Suprapubic skin (tissue), 4 donors: ENCODE measurements at regions not wholly inside any gene's neighbourhood (a gene's known extent, or its start where the extent isn't known, plus 50 kb on each side); places are given as distances from the start of the nearest gene placed in this dataset.

Source experiments
- EP300 ChIP-seq: sonication (generic); formaldehyde crosslinking; IDR thresholded peaks from one replicate; pipeline ENCODE4 v1.6.1; 2017; ENCODE audit warnings: antibody characterized with exemption
- POLR2A ChIP-seq, 2 donors: fragments of 450-650 bp; IDR thresholded peaks; one replicate each; pipeline ENCODE4 v1.6.1; 2017; ENCODE audit warnings: antibody characterized with exemption in 2 of 2, mild to moderate bottlenecking in 2 of 2, moderate library complexity in 2 of 2
- POLR2AphosphoS5 ChIP-seq, 3 donors: sonication (generic); formaldehyde crosslinking; IDR thresholded peaks; one replicate each; pipeline ENCODE4 v1.6.1; 2017; ENCODE audit warnings: antibody characterized with exemption in 3 of 3
- TF ChIP-seq, protein P1 (sequence below), 2 donors: fragments of 200-600 bp in 1 of 2; fragments of 450-650 bp in 1 of 2; sonication (generic) in 1 of 2; IDR thresholded peaks; one replicate each; pipeline ENCODE4 v1.5.1; 2016 to 2019; ENCODE audit warnings: antibody characterized with exemption in 2 of 2, mild to moderate bottlenecking in 1 of 2, moderate library complexity in 1 of 2

DNA sequence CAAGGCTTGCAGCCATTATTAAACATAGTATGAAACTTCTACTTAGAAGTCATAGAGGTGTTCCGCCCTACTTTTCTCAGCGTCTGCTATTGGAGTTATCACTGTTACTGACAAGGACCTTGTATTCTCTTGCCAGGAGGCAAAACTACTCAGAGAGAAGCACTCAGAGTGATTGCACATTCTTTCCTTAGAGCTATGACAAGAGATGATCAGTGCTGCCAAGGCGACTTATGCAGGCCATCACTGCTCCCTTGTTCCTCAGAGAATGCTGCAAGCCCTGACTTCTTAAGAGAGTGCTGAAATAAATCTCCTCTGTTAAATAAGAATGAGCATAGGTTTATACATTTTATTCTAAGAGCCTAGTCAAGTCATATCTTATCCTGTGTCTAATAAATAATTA, 534.6 kb upstream of the PHF14 start:
- TF ChIP-seq POLR2A (IDR thresholded peaks at IDR 0.05) = no peak
- TF ChIP-seq, protein P1, sequence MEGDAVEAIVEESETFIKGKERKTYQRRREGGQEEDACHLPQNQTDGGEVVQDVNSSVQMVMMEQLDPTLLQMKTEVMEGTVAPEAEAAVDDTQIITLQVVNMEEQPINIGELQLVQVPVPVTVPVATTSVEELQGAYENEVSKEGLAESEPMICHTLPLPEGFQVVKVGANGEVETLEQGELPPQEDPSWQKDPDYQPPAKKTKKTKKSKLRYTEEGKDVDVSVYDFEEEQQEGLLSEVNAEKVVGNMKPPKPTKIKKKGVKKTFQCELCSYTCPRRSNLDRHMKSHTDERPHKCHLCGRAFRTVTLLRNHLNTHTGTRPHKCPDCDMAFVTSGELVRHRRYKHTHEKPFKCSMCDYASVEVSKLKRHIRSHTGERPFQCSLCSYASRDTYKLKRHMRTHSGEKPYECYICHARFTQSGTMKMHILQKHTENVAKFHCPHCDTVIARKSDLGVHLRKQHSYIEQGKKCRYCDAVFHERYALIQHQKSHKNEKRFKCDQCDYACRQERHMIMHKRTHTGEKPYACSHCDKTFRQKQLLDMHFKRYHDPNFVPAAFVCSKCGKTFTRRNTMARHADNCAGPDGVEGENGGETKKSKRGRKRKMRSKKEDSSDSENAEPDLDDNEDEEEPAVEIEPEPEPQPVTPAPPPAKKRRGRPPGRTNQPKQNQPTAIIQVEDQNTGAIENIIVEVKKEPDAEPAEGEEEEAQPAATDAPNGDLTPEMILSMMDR (IDR thresholded peaks at IDR 0.05) = no peak
- TF ChIP-seq POLR2AphosphoS5 (IDR thresholded peaks at IDR 0.05) = no peak
- no peak for TF ChIP-seq EP300
